NCI-H1436 (cell line): ENCODE measurements at regions not wholly inside any gene's neighbourhood (a gene's known extent, or its start where the extent isn't known, plus 50 kb on each side); places are given as distances from the start of the nearest gene placed in this dataset.
"Not testable (repeated sequence)": the region's sequence is repeated elsewhere in the genome, so short reads cannot be mapped to it uniquely, and the experiment has no call there.

Experiments
- DNase-seq: peaks from one replicate; lab custom pipeline; 2025; lab: John Stamatoyannopoulos, UW

DNA sequence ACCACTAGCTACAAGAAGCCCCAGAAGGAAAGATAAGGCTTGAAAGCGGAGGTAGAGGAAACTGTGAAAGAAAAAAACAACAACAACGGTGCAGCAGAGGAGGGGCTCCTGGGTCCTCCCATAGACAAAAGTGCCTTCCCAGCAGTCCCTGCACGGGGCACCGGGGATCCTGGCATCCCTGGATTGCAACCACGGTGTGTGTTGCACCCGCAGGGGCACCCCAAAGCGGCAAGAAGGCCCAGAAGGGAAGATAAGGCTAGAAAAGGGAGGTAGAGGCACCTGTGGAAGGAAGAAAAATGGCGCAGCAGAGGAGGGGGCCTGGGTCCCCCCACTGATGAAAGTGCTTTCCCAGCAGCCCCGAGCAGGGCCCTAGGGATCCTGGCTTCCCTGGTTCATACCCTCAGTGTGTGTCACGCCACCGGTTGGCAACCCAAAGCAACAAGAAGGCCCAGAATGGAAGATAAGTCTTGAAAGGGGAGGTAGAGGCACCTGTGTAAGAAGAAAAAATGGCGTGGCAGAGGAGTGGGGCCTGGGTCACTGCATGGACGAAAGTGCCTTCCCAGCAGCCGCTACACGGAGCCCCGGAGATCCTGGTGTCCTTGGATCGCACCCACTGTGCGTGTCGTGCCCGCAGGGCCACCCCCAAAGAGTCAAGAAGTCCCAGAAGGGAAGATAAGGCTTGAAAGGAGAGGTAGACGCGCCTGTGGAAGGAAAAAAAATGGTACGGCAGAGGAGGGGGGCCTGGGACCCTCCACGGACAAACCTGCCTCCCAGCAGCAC lies 281.0 kb downstream of the ALG10 start:
- no peak for DNase-seq

DNA sequence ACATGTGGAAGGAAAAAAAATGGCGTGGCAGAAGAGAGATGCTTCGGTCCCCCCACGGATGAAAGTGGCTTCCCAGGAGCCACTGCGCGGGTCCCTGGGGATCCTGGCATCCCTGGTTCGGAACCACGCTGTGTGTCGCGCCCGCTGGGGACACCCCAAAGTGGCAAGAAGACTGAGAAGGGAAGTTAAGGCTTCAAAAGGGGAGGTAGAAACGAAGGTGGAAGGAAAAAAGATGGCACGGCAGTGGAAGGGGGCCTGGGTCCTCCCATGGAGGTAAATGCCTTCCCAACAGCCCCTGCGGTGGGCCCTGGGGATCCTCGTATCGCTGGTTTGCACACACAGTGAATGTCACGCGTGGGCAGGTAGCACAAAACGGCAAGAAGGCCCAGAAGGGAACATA lies 281.7 kb downstream of the ALG10 start:
- DNase-seq = no peak

GRCh38 chr12:34304546-34304945 lies 282.2 kb downstream of the ALG10 start:
- no peak for DNase-seq

DNA sequence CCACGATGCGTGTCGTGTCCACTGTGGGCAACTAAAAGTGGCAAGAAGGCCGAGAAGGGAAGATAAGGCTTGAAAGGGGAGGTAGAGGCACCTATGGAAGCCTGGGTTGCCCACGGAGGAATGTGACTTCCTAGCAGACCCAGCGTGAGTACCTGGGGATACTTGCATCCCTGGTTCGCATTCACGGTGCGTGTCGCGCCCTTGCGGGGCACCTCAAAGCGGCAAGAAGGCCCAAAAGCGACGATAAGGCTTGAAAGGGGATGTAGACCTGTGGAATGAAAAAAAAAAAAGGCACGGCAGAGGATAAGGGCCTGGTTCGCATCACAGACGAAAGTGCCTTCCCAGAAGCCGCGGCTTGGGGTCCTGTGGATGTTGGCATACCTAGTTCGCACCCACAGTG lies 282.9 kb downstream of the ALG10 start:
- no peak for DNase-seq

GRCh38 chr12:34306133-34306830 lies 284.0 kb downstream of the ALG10 start:
- DNase-seq = no peak

- not testable (repeated sequence) for DNase-seq
Measured at GRCh38 chr12:34309806-34310804, 287.8 kb downstream of the ALG10 start.

- DNase-seq = no peak
Measured at GRCh38 chr12:34311337-34311736, 289.0 kb downstream of the ALG10 start.

GRCh38 chr12:34327671-34328070 lies 305.4 kb downstream of the ALG10 start:
- DNase-seq = no peak

DNA sequence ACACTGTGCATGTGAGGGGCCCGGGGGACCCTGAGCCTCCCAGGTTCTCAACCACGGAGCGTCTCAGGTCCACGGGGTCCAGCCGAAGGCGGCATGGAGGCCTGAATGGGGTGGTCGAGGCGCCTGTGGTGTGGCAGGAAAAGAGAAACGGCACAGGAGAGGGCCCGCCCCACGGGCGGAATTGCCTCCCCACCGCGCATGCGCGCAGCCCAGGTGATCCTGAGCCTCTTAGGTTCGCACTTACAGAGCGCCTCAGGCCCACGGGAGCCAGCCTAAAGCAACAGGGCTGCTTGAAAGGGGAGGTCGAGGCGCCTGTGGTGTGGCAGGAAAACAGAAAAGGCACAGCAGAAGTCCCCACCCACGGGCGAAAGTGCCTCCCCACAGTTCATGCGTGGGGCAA lies 311.0 kb downstream of the ALG10 start:
- DNase-seq = no peak

- DNase-seq = no peak
Measured at GRCh38 chr12:34334538-34334937, 312.2 kb downstream of the ALG10 start.

- DNase-seq = no peak
Measured at GRCh38 chr12:34334953-34335743, 312.9 kb downstream of the ALG10 start.

- no peak for DNase-seq
Measured at GRCh38 chr12:34335819-34336262, 313.5 kb downstream of the ALG10 start.

GRCh38 chr12:34336619-34337465 lies 314.5 kb downstream of the ALG10 start:
- DNase-seq = no peak

- no peak for DNase-seq
Measured at GRCh38 chr12:34338751-34339150, 316.5 kb downstream of the ALG10 start.

GRCh38 chr12:34339922-34340321 lies 317.6 kb downstream of the ALG10 start:
- DNase-seq = no peak

DNA sequence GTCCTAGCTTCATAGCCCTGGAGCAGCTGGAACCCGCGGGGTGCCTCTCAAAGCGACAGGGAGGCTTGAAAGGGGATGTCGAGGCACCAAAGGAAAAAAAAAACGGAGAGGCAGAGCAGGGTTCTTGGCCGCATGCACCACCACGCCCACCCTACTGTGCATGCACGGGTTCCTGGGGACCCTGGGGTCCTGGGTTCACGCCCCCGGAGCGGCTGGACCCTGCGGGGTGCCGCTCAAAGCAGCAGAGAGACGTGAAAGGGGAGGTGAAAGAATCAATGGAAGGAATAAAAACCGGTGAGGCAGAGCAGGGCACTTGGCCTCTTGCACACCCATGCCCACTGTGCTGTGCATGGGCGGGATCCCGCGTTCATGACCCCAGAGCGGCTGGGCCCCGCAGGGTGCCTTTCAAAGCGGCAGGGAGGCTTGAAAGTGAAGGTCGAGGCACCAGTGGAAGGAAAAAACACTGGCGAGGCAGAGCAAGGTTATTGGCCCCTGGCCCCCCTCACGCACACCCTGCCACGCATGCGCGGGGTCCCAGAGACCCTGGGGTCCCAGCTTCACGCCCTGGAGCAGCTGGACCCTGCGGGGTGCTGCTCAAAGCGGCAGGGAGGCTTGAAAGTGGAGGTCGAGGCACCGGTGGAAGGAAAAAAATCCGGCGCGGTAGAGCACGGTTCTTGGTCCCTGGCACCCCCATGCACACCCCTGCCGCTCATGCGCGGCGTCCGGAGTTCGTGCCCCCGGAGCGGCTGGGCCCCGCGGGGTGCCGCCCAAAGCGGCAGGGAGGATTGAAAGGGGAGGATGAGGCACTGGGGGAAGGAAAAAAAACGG lies 318.5 kb downstream of the ALG10 start:
- no peak for DNase-seq

GRCh38 chr12:34341362-34341733 lies 319.1 kb downstream of the ALG10 start:
- no peak for DNase-seq

DNA sequence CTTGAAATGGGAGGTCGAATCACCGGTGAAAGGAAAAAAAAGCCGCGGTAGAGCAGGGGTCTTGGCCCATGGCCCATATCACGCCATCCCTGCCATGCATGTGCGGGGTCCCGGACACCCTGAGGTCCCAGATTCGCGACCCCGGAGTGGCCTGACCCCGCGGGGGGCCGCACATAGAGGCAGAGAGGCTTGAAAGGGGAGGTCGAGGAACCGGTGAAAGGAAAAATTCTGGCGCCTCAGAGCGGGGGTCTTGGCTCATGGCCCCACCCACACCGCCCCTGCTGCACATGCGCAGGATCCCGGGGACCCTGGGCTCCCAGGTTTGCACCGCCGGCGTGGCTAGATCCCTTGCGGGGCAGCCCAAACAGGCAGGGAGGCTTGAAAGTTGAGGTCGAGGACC lies 319.8 kb downstream of the ALG10 start:
- no peak for DNase-seq

GRCh38 chr12:34343345-34343744 lies 321.0 kb downstream of the ALG10 start:
- no peak for DNase-seq

GRCh38 chr12:34343766-34344165 lies 321.5 kb downstream of the ALG10 start:
- no peak for DNase-seq
